ENCODE measurements at regions not wholly inside any gene's neighbourhood (a gene's known extent, or its start where the extent isn't known, plus 50 kb on each side); places are given as distances from the start of the nearest gene placed in this dataset.

DNA sequence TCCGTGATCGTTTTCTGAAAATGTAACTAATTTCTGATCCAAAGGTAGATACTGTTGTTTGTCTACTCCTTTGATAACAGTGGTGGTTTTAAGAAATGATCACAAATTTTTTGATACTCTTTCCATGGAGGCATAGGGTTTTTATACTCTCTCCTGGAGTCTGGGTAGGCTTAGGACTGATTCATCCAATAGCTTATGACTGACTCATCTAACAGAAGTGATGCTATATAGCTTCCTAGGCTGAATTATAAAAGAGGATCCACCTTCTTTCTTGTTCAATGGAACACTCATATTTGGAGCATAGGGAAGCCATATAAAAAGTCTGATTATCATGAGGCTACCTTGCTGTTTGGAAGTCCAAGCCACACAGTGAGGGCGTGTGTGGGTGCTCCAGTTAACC lies 84.3 kb downstream of the CHST2 start:
- no peaks in the 10 kb centered on the region for H3K9me3 ChIP-seq (ENCODE audit: control insufficient read depth, low read depth, low read length)
- H3K27me3 ChIP-seq (ENCODE audit: control insufficient read depth, extremely low read depth, insufficient read depth, low read length) = no peaks in the 10 kb centered on the region
- no peaks in the 10 kb centered on the region for H3K4me1 ChIP-seq (ENCODE audit: control insufficient read depth, extremely low read depth, insufficient read depth, low read length)
- dilution Hi-C loops (cut with MboI; ENCODE audit: extremely low pct_ligation_motif_present, low sequenced_read_pairs) = no loop called here
- no peak overlapping the region for H3K4me3 ChIP-seq (ENCODE audit: control insufficient read depth in 2 of 3, extremely low read depth in 1 of 3, insufficient read depth in 2 of 3, low read depth in 1 of 3, low read length in 3 of 3)
- H2AFZ ChIP-seq (ENCODE audit: control insufficient read depth, low read length) = no peak overlapping the region
- no peak for FAIRE-seq
- H3K79me2 ChIP-seq (ENCODE audit: control insufficient read depth, insufficient read depth, low read length) = no peaks in the 10 kb centered on the region
- no peak overlapping the region for H3K27ac ChIP-seq (ENCODE audit: control insufficient read depth, insufficient read depth, low read length)
- H3K9ac ChIP-seq (ENCODE audit: control insufficient read depth, extremely low read depth, insufficient read depth, low read length) = no peak overlapping the region
- no peaks in the 10 kb centered on the region for H3K9me1 ChIP-seq (ENCODE audit: control insufficient read depth, extremely low read depth, insufficient read depth, low read length)
- H4K20me1 ChIP-seq (ENCODE audit: control insufficient read depth, extremely low read depth, insufficient read depth, low read length) = no peaks in the 10 kb centered on the region
- TF ChIP-seq, protein P1, sequence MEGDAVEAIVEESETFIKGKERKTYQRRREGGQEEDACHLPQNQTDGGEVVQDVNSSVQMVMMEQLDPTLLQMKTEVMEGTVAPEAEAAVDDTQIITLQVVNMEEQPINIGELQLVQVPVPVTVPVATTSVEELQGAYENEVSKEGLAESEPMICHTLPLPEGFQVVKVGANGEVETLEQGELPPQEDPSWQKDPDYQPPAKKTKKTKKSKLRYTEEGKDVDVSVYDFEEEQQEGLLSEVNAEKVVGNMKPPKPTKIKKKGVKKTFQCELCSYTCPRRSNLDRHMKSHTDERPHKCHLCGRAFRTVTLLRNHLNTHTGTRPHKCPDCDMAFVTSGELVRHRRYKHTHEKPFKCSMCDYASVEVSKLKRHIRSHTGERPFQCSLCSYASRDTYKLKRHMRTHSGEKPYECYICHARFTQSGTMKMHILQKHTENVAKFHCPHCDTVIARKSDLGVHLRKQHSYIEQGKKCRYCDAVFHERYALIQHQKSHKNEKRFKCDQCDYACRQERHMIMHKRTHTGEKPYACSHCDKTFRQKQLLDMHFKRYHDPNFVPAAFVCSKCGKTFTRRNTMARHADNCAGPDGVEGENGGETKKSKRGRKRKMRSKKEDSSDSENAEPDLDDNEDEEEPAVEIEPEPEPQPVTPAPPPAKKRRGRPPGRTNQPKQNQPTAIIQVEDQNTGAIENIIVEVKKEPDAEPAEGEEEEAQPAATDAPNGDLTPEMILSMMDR (optimal IDR thresholded peaks at IDR 0.05 in 1 of 3, IDR thresholded peaks at IDR 0.05 in 1 of 3, conservative IDR thresholded peaks at IDR 0.05 in 1 of 3; ENCODE audit: extremely low read depth in 1 of 3, insufficient read depth in 2 of 3, low read length in 3 of 3) = no peak
- TF ChIP-seq EZH2 (IDR thresholded peaks at IDR 0.05; ENCODE audit: low read length) = no peak
- no peak for DNase-seq (ENCODE audit: low read depth, low spot score)
- H3K4me2 ChIP-seq (ENCODE audit: control insufficient read depth, extremely low read depth, insufficient read depth, low read depth, low read length) = no peak overlapping the region
- H3K36me3 ChIP-seq (ENCODE audit: control insufficient read depth in 2 of 2, extremely low read depth in 1 of 2, insufficient read depth in 2 of 2, low read length in 2 of 2) = no peaks in the 10 kb centered on the region

DNA sequence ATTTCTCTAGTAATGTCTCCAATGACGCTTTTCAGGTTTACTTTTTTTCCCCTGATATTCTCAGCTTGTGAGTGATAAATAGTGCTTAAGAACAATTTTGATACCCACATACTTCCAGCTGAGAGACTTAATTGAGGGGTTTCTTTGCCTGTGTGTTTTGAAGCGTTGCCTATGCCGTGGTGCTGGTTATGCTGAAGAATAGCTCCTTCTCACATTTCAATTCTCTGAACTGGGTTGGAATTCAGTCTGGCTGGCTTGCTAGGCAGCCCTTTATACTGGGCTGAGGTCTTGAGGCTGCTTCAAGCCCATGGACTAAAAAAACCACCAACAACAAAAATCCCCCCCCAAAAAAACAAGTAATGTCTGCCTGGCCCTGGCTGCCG lies 87.4 kb downstream of the CHST2 start:
- Histone ChIP-seq H4K20me1 (ENCODE audit: control insufficient read depth, extremely low read depth, insufficient read depth, low read length) (no peaks in the 10 kb centered on the region), H3K9me3 (ENCODE audit: control insufficient read depth, low read depth, low read length) (no peaks in the 10 kb centered on the region), H3K4me2 (ENCODE audit: control insufficient read depth, extremely low read depth, insufficient read depth, low read depth, low read length) (no peak overlapping the region), H3K4me1 (ENCODE audit: control insufficient read depth, extremely low read depth, insufficient read depth, low read length) (no peaks in the 10 kb centered on the region), H3K36me3 (ENCODE audit: control insufficient read depth in 2 of 2, extremely low read depth in 1 of 2, insufficient read depth in 2 of 2, low read length in 2 of 2) (no peaks in the 10 kb centered on the region), H3K4me3 (ENCODE audit: control insufficient read depth in 2 of 3, extremely low read depth in 1 of 3, insufficient read depth in 2 of 3, low read depth in 1 of 3, low read length in 3 of 3) (no peak overlapping the region), H3K27ac (ENCODE audit: control insufficient read depth, insufficient read depth, low read length) (no peak overlapping the region), H3K9me1 (ENCODE audit: control insufficient read depth, extremely low read depth, insufficient read depth, low read length) (no peaks in the 10 kb centered on the region), H3K79me2 (ENCODE audit: control insufficient read depth, insufficient read depth, low read length) (no peaks in the 10 kb centered on the region), H3K27me3 (ENCODE audit: control insufficient read depth, extremely low read depth, insufficient read depth, low read length) (no peaks in the 10 kb centered on the region), H3K9ac (ENCODE audit: control insufficient read depth, extremely low read depth, insufficient read depth, low read length) (no peak overlapping the region), H2AFZ (ENCODE audit: control insufficient read depth, low read length) (no peak overlapping the region)
- FAIRE-seq (no peak), DNase-seq (ENCODE audit: low read depth, low spot score) (no peak)
- dilution Hi-C loops (cut with MboI; ENCODE audit: extremely low pct_ligation_motif_present, low sequenced_read_pairs) = no loop called here
- TF ChIP-seq, protein P1 (optimal IDR thresholded peaks at IDR 0.05 in 1 of 3, IDR thresholded peaks at IDR 0.05 in 1 of 3, conservative IDR thresholded peaks at IDR 0.05 in 1 of 3; ENCODE audit: extremely low read depth in 1 of 3, insufficient read depth in 2 of 3, low read length in 3 of 3) = no peak
- no peak for TF ChIP-seq EZH2 (IDR thresholded peaks at IDR 0.05; ENCODE audit: low read length)

Measured in keratinocyte (primary cell).